H1 (cell line): ENCODE measurements at regions not wholly inside any gene's neighbourhood (a gene's known extent, or its start where the extent isn't known, plus 50 kb on each side); places are given as distances from the start of the nearest gene placed in this dataset.

Experiments
- CEBPB ChIP-seq: IDR thresholded peaks from 2 replicates; pipeline ENCODE4 v1.6.1; 2012; ENCODE audit warnings: low read depth, low read length
- EZH2 ChIP-seq: fragments of 200-600 bp; sonication (generic); IDR thresholded peaks from 2 replicates; pipeline ENCODE4 v1.7.1; 2012; ENCODE audit warnings: low read depth, mild to moderate bottlenecking, moderate library complexity, low read length, inconsistent platforms; ENCODE audit not compliant: severe bottlenecking
- GABPA ChIP-seq: IDR thresholded peaks from 2 replicates; pipeline ENCODE4 v1.6.1; 2011; ENCODE audit warnings: mild to moderate bottlenecking, low read length, moderate library complexity, borderline replicate concordance; ENCODE audit not compliant: insufficient read depth
- JUN ChIP-seq: IDR thresholded peaks from 2 replicates; pipeline ENCODE4 v1.6.1; 2011; ENCODE audit warnings: low read depth, mild to moderate bottlenecking, improper control_type of control experiment, low read length
- RAD21 ChIP-seq, 2 experiments: IDR thresholded peaks in 1 of 2; conservative IDR thresholded peaks in 1 of 2; 2 replicates each; pipeline ENCODE4 v1.6.1; 2011; ENCODE audit warnings: low read depth in 2 of 2, low read length in 2 of 2, improper control_type of control experiment in 1 of 2, inconsistent platforms in 1 of 2, mild to moderate bottlenecking in 1 of 2, moderate library complexity in 1 of 2
- SIN3A ChIP-seq, 2 experiments: IDR thresholded peaks in 1 of 2; conservative IDR thresholded peaks in 1 of 2; 2 replicates each; pipeline ENCODE4 v1.6.1; 2011 to 2012; ENCODE audit warnings: low read length in 2 of 2, improper control_type of control experiment in 1 of 2, low read depth in 1 of 2, mild to moderate bottlenecking in 1 of 2
- SUZ12 ChIP-seq: fragments of 200-600 bp; sonication (generic); IDR thresholded peaks from 2 replicates; pipeline ENCODE4 v1.6.1; 2012; ENCODE audit warnings: mild to moderate bottlenecking, inconsistent platforms, low read length, moderate library complexity, mixed read lengths
- TCF12 ChIP-seq: IDR thresholded peaks from 2 replicates; pipeline ENCODE4 v1.6.1; 2011; ENCODE audit warnings: low read depth, mild to moderate bottlenecking, low read length
- YY1 ChIP-seq: IDR thresholded peaks from 2 replicates; pipeline ENCODE4 v1.6.1; 2011; ENCODE audit warnings: low read depth, mild to moderate bottlenecking, low read length
- ZNF274 ChIP-seq: IDR thresholded peaks from 2 replicates; pipeline ENCODE4 v1.7.0; 2012; ENCODE audit warnings: low read length, borderline replicate concordance; ENCODE audit errors: extremely low read depth
- TF ChIP-seq, protein P1 (sequence below): IDR thresholded peaks from 2 replicates; pipeline ENCODE4 v1.6.1; 2012; ENCODE audit warnings: inconsistent platforms
- TF ChIP-seq, protein P2 (sequence below): IDR thresholded peaks from 2 replicates; pipeline ENCODE4 v1.6.1; 2011; ENCODE audit warnings: low read length, improper control_type of control experiment
- TF ChIP-seq, protein P3 (sequence below), 3 experiments: IDR thresholded peaks; 1 replicate in 2 of 3; 2 replicates in 1 of 3; pipeline versions ENCODE4 v1.5.1 to v1.6.1; 2011; ENCODE audit warnings: low read length in 3 of 3, mild to moderate bottlenecking in 3 of 3, inconsistent platforms in 2 of 3, low read depth in 1 of 3, moderate library complexity in 1 of 3; ENCODE audit not compliant: insufficient read depth in 1 of 3; ENCODE audit errors: control extremely low read depth in 1 of 3
- TF ChIP-seq, protein P4 (sequence below): IDR thresholded peaks from 2 replicates; pipeline ENCODE4 v1.6.1; 2012; ENCODE audit warnings: low read length, inconsistent platforms

DNA sequence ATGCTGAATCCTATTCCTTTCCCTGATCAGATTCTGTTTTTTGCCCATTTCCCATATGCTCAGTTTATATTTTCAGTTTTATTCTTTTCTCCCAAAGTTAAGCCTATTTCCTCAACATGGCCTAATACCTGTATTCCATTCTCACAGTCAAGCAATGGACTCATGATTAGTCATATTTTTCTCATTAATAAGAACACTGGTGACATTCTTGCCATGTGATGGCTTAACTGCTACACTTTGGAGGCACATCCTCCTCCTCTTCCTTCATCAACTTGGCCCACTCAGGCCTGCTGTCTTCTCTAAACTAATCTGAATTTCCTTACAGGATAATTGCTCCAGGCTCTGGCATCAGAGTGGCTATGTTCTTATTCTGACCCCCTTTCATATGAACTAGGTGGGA lies 679.2 kb downstream of the NYAP2 start:
- TF ChIP-seq GABPA (no peak), CEBPB (no peak), RAD21 (IDR thresholded peaks at IDR 0.05 in 1 of 2, conservative IDR thresholded peaks at IDR 0.05 in 1 of 2; ENCODE audit: low read depth in 2 of 2, low read length in 2 of 2) (no peak), SUZ12 (no peak), ZNF274 (no peak), EZH2 (no peak), TCF12 (no peak), JUN (no peak), SIN3A (conservative IDR thresholded peaks at IDR 0.05 in 1 of 2, IDR thresholded peaks at IDR 0.05 in 1 of 2; ENCODE audit: low read depth in 1 of 2, low read length in 2 of 2) (no peak), YY1 (no peak)
- TF ChIP-seq, protein P1, sequence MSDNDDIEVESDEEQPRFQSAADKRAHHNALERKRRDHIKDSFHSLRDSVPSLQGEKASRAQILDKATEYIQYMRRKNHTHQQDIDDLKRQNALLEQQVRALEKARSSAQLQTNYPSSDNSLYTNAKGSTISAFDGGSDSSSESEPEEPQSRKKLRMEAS: no peak
- TF ChIP-seq, protein P2, sequence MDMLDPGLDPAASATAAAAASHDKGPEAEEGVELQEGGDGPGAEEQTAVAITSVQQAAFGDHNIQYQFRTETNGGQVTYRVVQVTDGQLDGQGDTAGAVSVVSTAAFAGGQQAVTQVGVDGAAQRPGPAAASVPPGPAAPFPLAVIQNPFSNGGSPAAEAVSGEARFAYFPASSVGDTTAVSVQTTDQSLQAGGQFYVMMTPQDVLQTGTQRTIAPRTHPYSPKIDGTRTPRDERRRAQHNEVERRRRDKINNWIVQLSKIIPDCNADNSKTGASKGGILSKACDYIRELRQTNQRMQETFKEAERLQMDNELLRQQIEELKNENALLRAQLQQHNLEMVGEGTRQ: no peak
- TF ChIP-seq, protein P3, sequence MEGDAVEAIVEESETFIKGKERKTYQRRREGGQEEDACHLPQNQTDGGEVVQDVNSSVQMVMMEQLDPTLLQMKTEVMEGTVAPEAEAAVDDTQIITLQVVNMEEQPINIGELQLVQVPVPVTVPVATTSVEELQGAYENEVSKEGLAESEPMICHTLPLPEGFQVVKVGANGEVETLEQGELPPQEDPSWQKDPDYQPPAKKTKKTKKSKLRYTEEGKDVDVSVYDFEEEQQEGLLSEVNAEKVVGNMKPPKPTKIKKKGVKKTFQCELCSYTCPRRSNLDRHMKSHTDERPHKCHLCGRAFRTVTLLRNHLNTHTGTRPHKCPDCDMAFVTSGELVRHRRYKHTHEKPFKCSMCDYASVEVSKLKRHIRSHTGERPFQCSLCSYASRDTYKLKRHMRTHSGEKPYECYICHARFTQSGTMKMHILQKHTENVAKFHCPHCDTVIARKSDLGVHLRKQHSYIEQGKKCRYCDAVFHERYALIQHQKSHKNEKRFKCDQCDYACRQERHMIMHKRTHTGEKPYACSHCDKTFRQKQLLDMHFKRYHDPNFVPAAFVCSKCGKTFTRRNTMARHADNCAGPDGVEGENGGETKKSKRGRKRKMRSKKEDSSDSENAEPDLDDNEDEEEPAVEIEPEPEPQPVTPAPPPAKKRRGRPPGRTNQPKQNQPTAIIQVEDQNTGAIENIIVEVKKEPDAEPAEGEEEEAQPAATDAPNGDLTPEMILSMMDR (IDR thresholded peaks at IDR 0.05; ENCODE audit: control extremely low read depth in 1 of 3, insufficient read depth in 1 of 3, low read depth in 1 of 3, low read length in 3 of 3): no peak
- TF ChIP-seq, protein P4, sequence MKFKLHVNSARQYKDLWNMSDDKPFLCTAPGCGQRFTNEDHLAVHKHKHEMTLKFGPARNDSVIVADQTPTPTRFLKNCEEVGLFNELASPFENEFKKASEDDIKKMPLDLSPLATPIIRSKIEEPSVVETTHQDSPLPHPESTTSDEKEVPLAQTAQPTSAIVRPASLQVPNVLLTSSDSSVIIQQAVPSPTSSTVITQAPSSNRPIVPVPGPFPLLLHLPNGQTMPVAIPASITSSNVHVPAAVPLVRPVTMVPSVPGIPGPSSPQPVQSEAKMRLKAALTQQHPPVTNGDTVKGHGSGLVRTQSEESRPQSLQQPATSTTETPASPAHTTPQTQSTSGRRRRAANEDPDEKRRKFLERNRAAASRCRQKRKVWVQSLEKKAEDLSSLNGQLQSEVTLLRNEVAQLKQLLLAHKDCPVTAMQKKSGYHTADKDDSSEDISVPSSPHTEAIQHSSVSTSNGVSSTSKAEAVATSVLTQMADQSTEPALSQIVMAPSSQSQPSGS: no peak
